ENCODE measurements at regions not wholly inside any gene's neighbourhood (a gene's known extent, or its start where the extent isn't known, plus 50 kb on each side); places are given as distances from the start of the nearest gene placed in this dataset.

DNA sequence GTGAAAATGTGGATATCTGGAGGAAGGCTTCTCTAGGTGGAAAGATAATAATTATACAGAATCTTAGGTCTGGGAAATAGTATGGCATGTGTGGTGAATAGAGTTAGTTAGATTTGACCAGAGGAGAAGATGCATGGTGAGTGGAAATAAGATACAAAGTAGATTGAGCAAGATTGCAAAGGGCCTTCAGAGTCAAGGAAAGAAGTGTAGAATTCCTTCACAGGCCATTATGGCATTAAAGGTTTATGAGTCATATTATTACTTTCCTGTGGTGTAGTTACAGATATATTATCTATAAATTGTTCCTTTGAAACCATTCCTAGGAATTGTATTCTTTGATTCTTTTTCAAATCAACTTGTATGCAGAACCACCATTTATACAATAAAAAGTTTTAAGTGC is 660.3 kb downstream of the SI start:
- Mint-ChIP-seq H3K27me3 (ENCODE audit: low read depth) (no peaks in the 10 kb centered on the region), H3K27ac (ENCODE audit: unreplicated experiment) (no peak overlapping the region), H3K4me1 (no peaks in the 10 kb centered on the region), H3K9me3 (peaks cover 4% of the 10 kb centered on the region), H3K36me3 (ENCODE audit: low read depth) (no peaks in the 10 kb centered on the region), H3K4me3 (no peak overlapping the region)
- TF ChIP-seq, protein P1, sequence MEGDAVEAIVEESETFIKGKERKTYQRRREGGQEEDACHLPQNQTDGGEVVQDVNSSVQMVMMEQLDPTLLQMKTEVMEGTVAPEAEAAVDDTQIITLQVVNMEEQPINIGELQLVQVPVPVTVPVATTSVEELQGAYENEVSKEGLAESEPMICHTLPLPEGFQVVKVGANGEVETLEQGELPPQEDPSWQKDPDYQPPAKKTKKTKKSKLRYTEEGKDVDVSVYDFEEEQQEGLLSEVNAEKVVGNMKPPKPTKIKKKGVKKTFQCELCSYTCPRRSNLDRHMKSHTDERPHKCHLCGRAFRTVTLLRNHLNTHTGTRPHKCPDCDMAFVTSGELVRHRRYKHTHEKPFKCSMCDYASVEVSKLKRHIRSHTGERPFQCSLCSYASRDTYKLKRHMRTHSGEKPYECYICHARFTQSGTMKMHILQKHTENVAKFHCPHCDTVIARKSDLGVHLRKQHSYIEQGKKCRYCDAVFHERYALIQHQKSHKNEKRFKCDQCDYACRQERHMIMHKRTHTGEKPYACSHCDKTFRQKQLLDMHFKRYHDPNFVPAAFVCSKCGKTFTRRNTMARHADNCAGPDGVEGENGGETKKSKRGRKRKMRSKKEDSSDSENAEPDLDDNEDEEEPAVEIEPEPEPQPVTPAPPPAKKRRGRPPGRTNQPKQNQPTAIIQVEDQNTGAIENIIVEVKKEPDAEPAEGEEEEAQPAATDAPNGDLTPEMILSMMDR (conservative IDR thresholded peaks at IDR 0.05) = no peak
- DNase-seq (ENCODE audit: low read depth, low spot score) = no peak

DNA sequence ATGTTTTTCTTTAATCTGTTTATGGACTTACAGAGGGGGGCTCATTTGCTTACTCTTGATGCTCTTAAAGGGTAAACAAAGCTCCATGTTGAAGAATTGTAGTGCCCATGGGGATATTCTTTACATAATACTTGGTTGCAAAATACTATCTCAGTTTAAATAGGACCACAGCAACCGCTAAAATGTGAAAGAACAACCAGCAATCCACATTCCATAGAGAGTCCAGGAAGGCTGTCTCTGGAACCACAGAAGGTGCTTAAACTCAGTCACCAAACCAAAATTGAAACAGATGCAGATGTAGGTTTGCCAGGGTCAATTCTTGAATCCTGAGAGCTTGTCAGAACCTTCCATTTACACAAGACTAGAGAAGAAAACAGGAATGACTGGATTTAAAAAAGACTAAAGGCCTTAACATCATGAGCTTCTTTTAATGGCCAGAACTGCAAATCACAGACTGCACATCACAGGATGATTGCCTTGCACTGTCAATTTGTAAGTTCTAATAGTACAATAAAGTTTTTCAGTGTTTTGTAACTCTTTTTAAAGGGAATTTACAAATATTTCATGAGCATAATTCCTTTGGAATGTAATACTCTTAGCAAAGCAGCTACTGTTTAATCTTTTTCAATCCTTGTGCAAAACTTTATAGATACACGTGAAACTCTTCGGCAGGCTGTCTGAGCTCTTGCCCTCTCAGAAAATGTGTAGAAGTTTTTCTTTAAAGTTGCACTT is 661.6 kb downstream of the SI start:
- H3K4me3 Mint-ChIP-seq = no peak overlapping the region
- no peak for DNase-seq (ENCODE audit: low read depth, low spot score)
- no peaks in the 10 kb centered on the region for H3K36me3 Mint-ChIP-seq (ENCODE audit: low read depth)
- peaks cover 10% of the 10 kb centered on the region for H3K9me3 Mint-ChIP-seq
- H3K27ac Mint-ChIP-seq (ENCODE audit: unreplicated experiment) = no peak overlapping the region
- H3K4me1 Mint-ChIP-seq = no peaks in the 10 kb centered on the region
- no peaks in the 10 kb centered on the region for H3K27me3 Mint-ChIP-seq (ENCODE audit: low read depth)
- TF ChIP-seq, protein P1 (conservative IDR thresholded peaks at IDR 0.05) = no peak

GRCh38 chr3:164408326-164408725 is 670.0 kb downstream of the SI start:
- Mint-ChIP-seq H3K9me3 (peaks cover 8% of the 10 kb centered on the region), H3K4me1 (no peaks in the 10 kb centered on the region), H3K27me3 (ENCODE audit: low read depth) (no peaks in the 10 kb centered on the region), H3K36me3 (ENCODE audit: low read depth) (no peaks in the 10 kb centered on the region), H3K27ac (ENCODE audit: unreplicated experiment) (no peak overlapping the region), H3K4me3 (no peak overlapping the region)
- no peak for DNase-seq (ENCODE audit: low read depth, low spot score)
- TF ChIP-seq, protein P1 (conservative IDR thresholded peaks at IDR 0.05) = no peak

DNA sequence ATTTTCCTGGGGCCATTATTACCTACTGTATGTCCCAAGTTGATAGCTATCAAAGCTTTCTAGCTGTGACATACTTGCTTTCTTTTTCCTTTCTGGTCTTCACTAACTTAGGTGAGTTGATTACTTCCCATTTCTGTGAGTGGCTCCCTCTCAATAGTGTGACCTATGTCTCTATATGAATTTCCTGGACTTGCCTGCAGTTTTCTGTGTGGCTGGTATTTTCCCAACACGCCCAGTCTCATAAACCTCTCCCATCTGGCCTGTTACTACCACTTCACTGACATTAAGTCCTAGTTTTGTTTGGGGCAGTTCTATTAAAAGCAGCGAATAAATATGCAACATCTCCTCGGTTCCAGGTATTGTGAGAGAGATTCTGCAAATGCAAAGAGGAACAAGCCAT is 671.2 kb downstream of the SI start:
- Mint-ChIP-seq H3K4me3 (no peak overlapping the region), H3K27ac (ENCODE audit: unreplicated experiment) (no peak overlapping the region), H3K4me1 (no peaks in the 10 kb centered on the region)

GRCh38 chr3:164406281-164406680 is 672.0 kb downstream of the SI start:
- H3K27ac Mint-ChIP-seq (ENCODE audit: unreplicated experiment) = no peak overlapping the region
- H3K9me3 Mint-ChIP-seq = peaks cover under 1% of the 10 kb centered on the region
- no peak overlapping the region for H3K4me3 Mint-ChIP-seq
- no peaks in the 10 kb centered on the region for H3K4me1 Mint-ChIP-seq
- no peaks in the 10 kb centered on the region for H3K27me3 Mint-ChIP-seq (ENCODE audit: low read depth)
- H3K36me3 Mint-ChIP-seq (ENCODE audit: low read depth) = no peaks in the 10 kb centered on the region
- no peak for DNase-seq (ENCODE audit: low read depth, low spot score)
- TF ChIP-seq, protein P1 (conservative IDR thresholded peaks at IDR 0.05) = no peak

More for the DNA sequence above, 671.2 kb downstream of the SI start:
- DNase-seq (ENCODE audit: low read depth, low spot score) = no peak
- H3K36me3 Mint-ChIP-seq (ENCODE audit: low read depth) = no peaks in the 10 kb centered on the region
- TF ChIP-seq, protein P1 (conservative IDR thresholded peaks at IDR 0.05) = no peak
- H3K27me3 Mint-ChIP-seq (ENCODE audit: low read depth) = no peaks in the 10 kb centered on the region
- no peaks in the 10 kb centered on the region for H3K9me3 Mint-ChIP-seq

Data from neural crest cell (in vitro differentiated cells).